Skin of body (tissue), 1 donor: ENCODE measurements at regions not wholly inside any gene's neighbourhood (a gene's known extent, or its start where the extent isn't known, plus 50 kb on each side); places are given as distances from the start of the nearest gene placed in this dataset.

Experiments
- DNase-seq: peaks from one replicate; lab custom pipeline; 2025; lab: John Stamatoyannopoulos, UW

- no peak for DNase-seq
Observed at GRCh38 chr19:30906871-30907270, 442.4 kb downstream of the TSHZ3 start.

- no peak for DNase-seq
Observed at GRCh38 chr19:30900051-30900450, 449.2 kb downstream of the TSHZ3 start.

- DNase-seq = no peak
Observed at GRCh38 chr19:30898353-30899103, 450.7 kb downstream of the TSHZ3 start.

- DNase-seq = no peak
Observed at GRCh38 chr19:30897553-30897952, 451.7 kb downstream of the TSHZ3 start.

- no peak for DNase-seq
Observed at GRCh38 chr19:30897034-30897433, 452.2 kb downstream of the TSHZ3 start.

- no peak for DNase-seq
Observed at GRCh38 chr19:30896554-30896953, 452.7 kb downstream of the TSHZ3 start.

GRCh38 chr19:30895946-30896345 is 453.3 kb downstream of the TSHZ3 start:
- no peak for DNase-seq

GRCh38 chr19:30891051-30891450 is 458.2 kb downstream of the TSHZ3 start:
- no peak for DNase-seq

- no peak for DNase-seq
Observed at GRCh38 chr19:30890033-30890432, 459.2 kb downstream of the TSHZ3 start.

GRCh38 chr19:30888937-30889336 is 460.3 kb downstream of the TSHZ3 start:
- DNase-seq = no peak

- DNase-seq = no peak
Observed at GRCh38 chr19:30887042-30887441, 462.2 kb downstream of the TSHZ3 start.

- no peak for DNase-seq
Observed at GRCh38 chr19:30886222-30886621, 463.0 kb downstream of the TSHZ3 start.

- DNase-seq = no peak
Observed at GRCh38 chr19:30884146-30884812, 465.0 kb downstream of the TSHZ3 start.

GRCh38 chr19:30883071-30883470 is 466.2 kb downstream of the TSHZ3 start:
- no peak for DNase-seq

- no peak for DNase-seq
Observed at GRCh38 chr19:30882411-30883005, 466.7 kb downstream of the TSHZ3 start.

GRCh38 chr19:30881930-30882329 is 467.3 kb downstream of the TSHZ3 start:
- DNase-seq = no peak

GRCh38 chr19:30881281-30881680 is 468.0 kb downstream of the TSHZ3 start:
- DNase-seq = no peak

GRCh38 chr19:30880551-30880950 is 468.7 kb downstream of the TSHZ3 start:
- DNase-seq = no peak

- no peak for DNase-seq
Observed at GRCh38 chr19:30880151-30880550, 469.1 kb downstream of the TSHZ3 start.

GRCh38 chr19:30879736-30880135 is 469.5 kb downstream of the TSHZ3 start:
- no peak for DNase-seq

GRCh38 chr19:30879225-30879624 is 470.0 kb downstream of the TSHZ3 start:
- DNase-seq = no peak

- no peak for DNase-seq
Observed at GRCh38 chr19:30878495-30878894, 470.7 kb downstream of the TSHZ3 start.

GRCh38 chr19:30877661-30878113 is 471.5 kb downstream of the TSHZ3 start:
- DNase-seq = no peak
